ENCODE measurements at regions not wholly inside any gene's neighbourhood (a gene's known extent, or its start where the extent isn't known, plus 50 kb on each side); places are given as distances from the start of the nearest gene placed in this dataset.

DNA sequence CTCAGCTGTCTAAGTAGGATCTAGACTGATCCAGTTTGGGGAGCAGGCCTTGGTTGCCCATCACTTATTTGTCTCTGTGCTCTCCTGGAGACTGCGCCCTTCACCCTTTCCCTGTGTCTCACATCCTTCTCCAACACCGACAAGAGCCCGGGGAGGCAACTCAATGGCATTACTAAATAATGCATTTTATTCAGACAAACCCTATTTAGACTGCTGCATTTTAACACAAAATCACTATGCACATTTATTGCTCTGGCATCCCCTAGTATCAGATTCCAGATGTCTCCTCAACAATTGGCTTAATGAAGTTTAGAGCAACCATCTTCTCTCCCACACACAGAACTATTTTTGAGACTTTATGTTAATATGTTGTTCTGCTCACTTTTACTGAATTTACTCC, 436.4 kb upstream of the CHRM3 start:
- H4K20me1 ChIP-seq (ENCODE audit: insufficient read depth): peaks cover 2% of the 10 kb centered on the region; the same call in 1 of the 2 replicates
- no peaks in the 10 kb centered on the region for H3K79me2 ChIP-seq (ENCODE audit: low read depth)
- H3F3A ChIP-seq (ENCODE audit: insufficient read depth, low read depth): no peaks in the 10 kb centered on the region
- H3K27ac ChIP-seq: no peak overlapping the region
- TF ChIP-seq EZH2 (IDR thresholded peaks at IDR 0.05; ENCODE audit: low read depth): no peak
- TF ChIP-seq, protein P1, sequence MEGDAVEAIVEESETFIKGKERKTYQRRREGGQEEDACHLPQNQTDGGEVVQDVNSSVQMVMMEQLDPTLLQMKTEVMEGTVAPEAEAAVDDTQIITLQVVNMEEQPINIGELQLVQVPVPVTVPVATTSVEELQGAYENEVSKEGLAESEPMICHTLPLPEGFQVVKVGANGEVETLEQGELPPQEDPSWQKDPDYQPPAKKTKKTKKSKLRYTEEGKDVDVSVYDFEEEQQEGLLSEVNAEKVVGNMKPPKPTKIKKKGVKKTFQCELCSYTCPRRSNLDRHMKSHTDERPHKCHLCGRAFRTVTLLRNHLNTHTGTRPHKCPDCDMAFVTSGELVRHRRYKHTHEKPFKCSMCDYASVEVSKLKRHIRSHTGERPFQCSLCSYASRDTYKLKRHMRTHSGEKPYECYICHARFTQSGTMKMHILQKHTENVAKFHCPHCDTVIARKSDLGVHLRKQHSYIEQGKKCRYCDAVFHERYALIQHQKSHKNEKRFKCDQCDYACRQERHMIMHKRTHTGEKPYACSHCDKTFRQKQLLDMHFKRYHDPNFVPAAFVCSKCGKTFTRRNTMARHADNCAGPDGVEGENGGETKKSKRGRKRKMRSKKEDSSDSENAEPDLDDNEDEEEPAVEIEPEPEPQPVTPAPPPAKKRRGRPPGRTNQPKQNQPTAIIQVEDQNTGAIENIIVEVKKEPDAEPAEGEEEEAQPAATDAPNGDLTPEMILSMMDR (conservative IDR thresholded peaks at IDR 0.05): no peak
- H3K4me3 ChIP-seq: no peak overlapping the region
- CTCF ChIA-PET: no interaction called here
- H3K27me3 ChIP-seq (ENCODE audit: insufficient read depth, low read depth): no peaks in the 10 kb centered on the region
- H3K9me3 ChIP-seq (ENCODE audit: insufficient read depth, low read depth): no peaks in the 10 kb centered on the region
- H2AFZ ChIP-seq: no peak overlapping the region
- H3K36me3 ChIP-seq (ENCODE audit: low read depth): no peaks in the 10 kb centered on the region
- H3K4me2 ChIP-seq: no peak overlapping the region
- intact Hi-C loops (cut with micrococcal nuclease; ENCODE audit: unreplicated experiment): loop anchor here (2.0 kb wide), 1 partner anchor 697 kb away; no protein-coding TSS in a partner anchor
- BruUV-seq (replicated peaks): no TSS peak
- POLR2A ChIA-PET (ENCODE audit: unreplicated experiment): no interaction called here
- H3K9me2 ChIP-seq (ENCODE audit: insufficient read depth): no peaks in the 10 kb centered on the region
- no peaks in the 10 kb centered on the region for H3K4me1 ChIP-seq (replicated peaks; ENCODE audit: insufficient read depth)
- DNase-seq: no peak

DNA sequence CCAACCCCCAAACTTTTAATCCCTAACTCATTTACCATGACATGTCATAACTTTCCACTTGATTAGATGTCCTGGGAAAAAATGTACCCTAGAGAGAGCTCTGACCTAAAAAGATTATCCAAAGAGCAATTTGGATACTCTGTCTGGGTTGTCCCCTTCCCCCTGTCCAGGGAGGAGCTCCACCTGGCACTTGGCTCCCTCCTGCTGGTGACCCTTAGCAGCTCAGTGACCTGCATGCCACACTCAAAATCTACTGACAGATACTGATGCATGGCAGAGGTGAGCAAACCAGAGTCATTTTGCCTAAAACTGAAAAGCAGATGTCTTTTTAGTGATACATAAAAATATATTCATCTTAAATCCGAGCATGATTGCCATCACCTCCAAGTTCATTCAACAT, 442.3 kb upstream of the CHRM3 start:
- CTCF ChIA-PET: no interaction called here
- peaks cover 2% of the 10 kb centered on the region; the same call in 1 of the 2 replicates for H4K20me1 ChIP-seq (ENCODE audit: insufficient read depth)

DNA sequence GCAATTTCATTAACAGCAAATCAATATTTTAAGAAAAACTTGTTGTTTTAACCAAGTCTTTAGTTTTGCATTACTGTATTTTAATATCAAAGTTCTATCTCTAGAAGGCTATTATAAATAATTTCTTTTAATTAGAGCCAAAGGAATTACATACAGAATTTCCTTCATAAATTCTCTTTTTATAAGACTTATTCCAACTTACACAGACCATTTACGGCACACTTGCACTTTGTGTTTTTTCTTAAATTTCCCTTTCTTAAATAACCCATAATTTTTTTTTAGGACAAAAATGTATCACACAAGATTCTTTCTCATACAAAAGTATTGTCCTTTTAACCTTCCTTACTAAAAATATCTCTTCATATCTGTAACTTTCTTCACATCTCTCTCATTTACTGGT, 458.5 kb upstream of the CHRM3 start:
- H2AFZ ChIP-seq: no peak overlapping the region
- H3K79me2 ChIP-seq (ENCODE audit: low read depth): no peaks in the 10 kb centered on the region
- H3K4me1 ChIP-seq (replicated peaks; ENCODE audit: insufficient read depth): no peaks in the 10 kb centered on the region
- no TSS peak for BruUV-seq (replicated peaks)
- TF ChIP-seq EZH2 (IDR thresholded peaks at IDR 0.05; ENCODE audit: low read depth): no peak
- TF ChIP-seq, protein P1 (conservative IDR thresholded peaks at IDR 0.05): no peak
- H3K4me3 ChIP-seq: no peak overlapping the region
- H3K4me2 ChIP-seq: no peak overlapping the region
- H3K27me3 ChIP-seq (ENCODE audit: insufficient read depth, low read depth): no peaks in the 10 kb centered on the region
- peaks cover 3% of the 10 kb centered on the region; the same call in 1 of the 2 replicates for H3K9me2 ChIP-seq (ENCODE audit: insufficient read depth)
- H3K27ac ChIP-seq: no peak overlapping the region
- no peak for DNase-seq
- 0 out of 2 replicates have a peak, but pooled peaks cover 4% of the 10 kb centered on the region for H3K9me3 ChIP-seq (ENCODE audit: insufficient read depth, low read depth)
- no peaks in the 10 kb centered on the region for H4K20me1 ChIP-seq (ENCODE audit: insufficient read depth)
- intact Hi-C loops (cut with micrococcal nuclease; ENCODE audit: unreplicated experiment): no loop called here
- CTCF ChIA-PET: no interaction called here
- H3F3A ChIP-seq (ENCODE audit: insufficient read depth, low read depth): no peaks in the 10 kb centered on the region
- no peaks in the 10 kb centered on the region for H3K36me3 ChIP-seq (ENCODE audit: low read depth)
- POLR2A ChIA-PET (ENCODE audit: unreplicated experiment): no interaction called here

More for the DNA sequence above, 442.3 kb upstream of the CHRM3 start:
- Histone ChIP-seq H3K9me3 (ENCODE audit: insufficient read depth, low read depth) (no peaks in the 10 kb centered on the region), H3K4me2 (no peak overlapping the region), H2AFZ (no peak overlapping the region), H3K27ac (no peak overlapping the region), H3K79me2 (ENCODE audit: low read depth) (no peaks in the 10 kb centered on the region), H3K9me2 (ENCODE audit: insufficient read depth) (no peaks in the 10 kb centered on the region), H3K36me3 (ENCODE audit: low read depth) (no peaks in the 10 kb centered on the region), H3K4me1 (replicated peaks; ENCODE audit: insufficient read depth) (no peaks in the 10 kb centered on the region), H3F3A (ENCODE audit: insufficient read depth, low read depth) (no peaks in the 10 kb centered on the region), H3K27me3 (ENCODE audit: insufficient read depth, low read depth) (no peaks in the 10 kb centered on the region), H3K4me3 (no peak overlapping the region)
- no peak for DNase-seq
- intact Hi-C loops (cut with micrococcal nuclease; ENCODE audit: unreplicated experiment): no loop called here
- POLR2A ChIA-PET (ENCODE audit: unreplicated experiment): no interaction called here
- no peak for TF ChIP-seq EZH2 (IDR thresholded peaks at IDR 0.05; ENCODE audit: low read depth)
- no TSS peak for BruUV-seq (replicated peaks)

DNA sequence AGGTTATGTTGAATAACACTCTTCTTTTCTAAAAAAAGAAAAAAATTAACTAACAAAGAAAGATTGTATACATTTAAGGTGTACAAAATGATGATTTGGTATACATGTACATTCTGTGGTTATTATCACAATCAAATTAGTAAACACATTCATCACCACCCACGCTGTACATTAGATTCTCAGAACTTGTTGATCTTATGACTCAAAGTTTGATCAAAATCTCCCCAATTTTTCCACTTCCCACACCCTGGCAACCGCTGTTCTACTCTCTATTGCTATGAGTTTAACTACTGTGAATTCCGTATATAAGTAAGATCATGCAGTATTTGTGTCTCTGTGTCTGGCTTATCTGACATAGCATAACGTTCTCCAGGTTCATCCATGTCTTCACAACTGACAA, 469.5 kb upstream of the CHRM3 start:
- no peaks in the 10 kb centered on the region for H3K79me2 ChIP-seq (ENCODE audit: low read depth)
- H3K9me2 ChIP-seq (ENCODE audit: insufficient read depth): no peaks in the 10 kb centered on the region; the same call in 1 of the 2 replicates
- H3K27ac ChIP-seq: no peak overlapping the region
- DNase-seq: no peak
- H3F3A ChIP-seq (ENCODE audit: insufficient read depth, low read depth): no peaks in the 10 kb centered on the region
- no peaks in the 10 kb centered on the region for H4K20me1 ChIP-seq (ENCODE audit: insufficient read depth)
- H3K4me1 ChIP-seq (replicated peaks; ENCODE audit: insufficient read depth): no peaks in the 10 kb centered on the region
- CTCF ChIA-PET: no interaction called here
- no peak overlapping the region for H2AFZ ChIP-seq
- no TSS peak for BruUV-seq (replicated peaks)
- no peaks in the 10 kb centered on the region for H3K27me3 ChIP-seq (ENCODE audit: insufficient read depth, low read depth)
- H3K4me3 ChIP-seq: no peak overlapping the region
- H3K36me3 ChIP-seq (ENCODE audit: low read depth): no peaks in the 10 kb centered on the region
- intact Hi-C loops (cut with micrococcal nuclease; ENCODE audit: unreplicated experiment): no loop called here
- POLR2A ChIA-PET (ENCODE audit: unreplicated experiment): interaction anchor here (0.8 kb wide), 1 partner anchor 961 kb away, joined by 4 read pairs; no protein-coding TSS in a partner anchor
- H3K4me2 ChIP-seq: no peak overlapping the region
- TF ChIP-seq, protein P1 (conservative IDR thresholded peaks at IDR 0.05): no peak
- no peak for TF ChIP-seq EZH2 (IDR thresholded peaks at IDR 0.05; ENCODE audit: low read depth)
- H3K9me3 ChIP-seq (ENCODE audit: insufficient read depth, low read depth): no peaks in the 10 kb centered on the region
